Activated naive CD8-positive, alpha-beta T cell treated with anti-CD3 and anti-CD28 coated beads, Interleukin-2, amount 50 U/mL, for 16 hours (primary cell): ENCODE measurements at regions not wholly inside any gene's neighbourhood (a gene's known extent, or its start where the extent isn't known, plus 50 kb on each side); places are given as distances from the start of the nearest gene placed in this dataset.

ENCODE experiments used
- DNase-seq: peaks from one replicate; pipeline ENCODE4 v3.0.0-alpha.2; 2020; ENCODE audit warnings: low read depth, low spot score

DNA sequence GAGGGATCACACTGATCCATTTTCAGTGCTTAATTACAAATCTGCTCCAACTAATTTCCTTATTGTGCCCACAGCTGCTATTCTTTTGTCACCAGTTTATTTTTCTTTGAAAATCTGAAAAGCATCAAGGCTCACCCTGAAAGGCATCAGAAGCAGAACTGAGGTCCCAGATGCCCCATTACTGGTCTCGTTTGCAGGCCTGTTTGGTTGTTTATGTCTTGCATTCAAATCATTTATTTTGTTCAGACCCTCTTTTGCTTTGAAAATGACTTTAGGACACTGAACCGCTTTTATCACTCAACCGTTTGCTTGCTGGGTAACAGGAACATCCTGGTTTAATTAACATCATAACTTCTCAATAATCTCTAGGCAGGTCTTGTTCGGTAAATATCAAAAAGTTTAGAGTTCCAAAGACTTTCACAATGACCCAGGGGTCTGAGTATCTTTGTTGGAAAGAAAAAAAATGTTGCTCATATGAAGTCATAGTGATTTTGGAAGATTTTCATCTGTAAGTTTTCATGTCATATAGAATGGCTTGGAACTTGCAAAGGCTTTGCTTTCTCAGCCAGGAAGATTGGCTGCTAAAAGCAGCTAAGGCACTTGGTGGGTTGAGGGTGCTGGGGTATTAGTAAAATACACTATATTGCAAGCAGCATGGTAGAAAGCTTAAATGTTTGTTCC lies 398.3 kb upstream of the NPVF start:
- DNase-seq: no peak

DNA sequence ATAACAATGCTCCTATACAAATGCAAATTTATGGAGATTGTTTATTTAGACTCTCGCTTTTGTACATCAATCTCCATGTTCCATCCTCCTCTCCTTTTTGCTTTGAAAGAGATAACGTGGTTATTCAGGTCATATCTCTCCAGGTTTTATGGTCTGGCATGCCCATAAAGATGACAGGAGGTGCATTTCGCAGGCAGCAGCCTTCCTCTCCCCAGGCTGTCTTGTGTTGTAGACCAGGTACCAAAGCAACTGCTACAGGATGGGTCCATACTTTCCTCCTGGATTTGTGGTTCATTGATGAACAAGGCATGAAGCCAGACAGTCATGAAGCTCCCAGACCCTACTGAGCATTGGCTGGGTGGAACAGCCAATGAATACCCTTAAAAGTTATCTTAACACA lies 400.2 kb upstream of the NPVF start:
- DNase-seq: no peak

DNA sequence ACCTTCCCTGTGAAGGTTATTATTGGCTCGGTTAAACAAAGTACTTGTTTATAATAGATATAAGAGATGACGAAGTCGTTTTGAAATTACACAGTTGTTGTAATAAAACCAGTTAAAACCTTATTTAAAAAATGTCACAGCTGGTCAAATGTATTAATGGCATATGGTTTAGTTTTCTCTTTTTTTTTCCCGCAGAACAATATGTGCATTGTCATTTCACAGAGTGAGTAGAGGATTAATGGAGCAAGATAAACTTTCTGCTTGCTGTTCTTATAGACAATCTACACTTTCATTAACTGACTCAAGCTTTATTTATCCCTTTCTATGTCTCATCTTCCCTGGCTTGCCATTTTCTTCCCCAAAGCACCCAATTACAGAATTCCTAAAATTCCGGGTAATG lies 404.3 kb upstream of the NPVF start:
- DNase-seq: no peak

DNA sequence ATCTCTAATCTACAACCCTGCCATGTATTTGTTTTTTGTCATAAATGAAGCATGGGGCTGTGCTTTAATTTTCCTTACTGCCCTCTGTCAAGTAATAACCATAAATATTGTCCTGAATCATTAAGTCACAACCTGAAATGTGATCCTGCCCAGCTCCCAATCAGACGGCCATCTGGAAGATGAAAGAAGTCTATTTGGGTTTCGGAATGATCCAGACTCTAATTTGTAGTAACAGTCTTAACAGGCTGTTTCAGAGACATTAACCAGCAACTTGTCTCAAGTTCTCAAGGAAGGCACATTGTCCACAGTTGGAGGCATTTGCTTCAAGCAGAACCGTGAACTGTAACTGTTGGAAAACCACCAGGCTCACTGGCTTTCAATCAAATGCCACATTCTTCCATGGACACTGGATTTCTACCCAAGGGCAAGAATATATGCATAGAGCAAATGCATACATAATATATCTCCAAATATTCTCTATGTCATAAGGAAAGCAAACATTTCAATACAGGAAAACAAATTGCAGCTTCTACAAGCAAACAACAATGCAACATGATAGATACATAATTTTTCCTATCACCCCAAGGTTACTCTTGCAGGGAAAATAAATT lies 405.2 kb upstream of the NPVF start:
- no peak for DNase-seq

DNA sequence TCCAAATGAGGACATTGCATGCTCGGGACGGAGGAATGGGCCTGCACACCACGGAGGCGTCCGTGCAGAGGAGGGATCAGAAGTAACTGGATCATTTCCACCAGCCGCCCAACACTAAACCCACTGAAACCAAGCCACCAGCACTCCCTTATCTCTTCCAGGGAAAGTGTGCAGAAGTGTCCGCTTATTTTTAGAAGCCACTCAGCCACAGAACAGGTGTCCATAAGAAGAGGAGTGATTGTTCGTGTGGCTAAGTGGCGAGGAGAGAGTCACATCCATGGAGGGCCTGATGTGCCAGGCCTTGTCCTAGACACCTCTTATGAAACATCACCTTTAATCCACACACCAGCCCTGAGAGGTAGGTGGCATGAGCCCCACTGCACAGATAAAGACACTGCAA lies 407.9 kb upstream of the NPVF start:
- no peak for DNase-seq

DNA sequence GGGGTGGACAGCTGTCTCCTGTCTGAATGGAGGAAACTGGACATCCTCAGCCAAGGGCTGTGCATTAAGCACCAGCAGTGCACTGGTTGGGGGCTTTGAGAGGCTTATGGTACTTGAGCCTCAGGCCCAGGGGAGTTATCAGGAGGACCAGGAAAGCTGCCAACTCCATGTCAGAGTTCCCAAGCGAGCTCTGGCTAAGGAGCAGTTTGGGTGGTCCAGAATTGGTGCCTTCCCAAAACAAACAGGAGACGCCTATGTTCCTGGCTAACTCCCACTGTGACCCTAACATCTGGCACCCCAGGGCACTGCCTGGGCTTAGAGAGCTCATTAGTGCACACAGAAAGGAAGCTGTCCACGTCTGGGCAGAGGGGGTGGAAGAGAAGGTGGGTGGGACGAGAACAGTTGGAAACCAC lies 408.6 kb upstream of the NPVF start:
- no peak for DNase-seq

DNA sequence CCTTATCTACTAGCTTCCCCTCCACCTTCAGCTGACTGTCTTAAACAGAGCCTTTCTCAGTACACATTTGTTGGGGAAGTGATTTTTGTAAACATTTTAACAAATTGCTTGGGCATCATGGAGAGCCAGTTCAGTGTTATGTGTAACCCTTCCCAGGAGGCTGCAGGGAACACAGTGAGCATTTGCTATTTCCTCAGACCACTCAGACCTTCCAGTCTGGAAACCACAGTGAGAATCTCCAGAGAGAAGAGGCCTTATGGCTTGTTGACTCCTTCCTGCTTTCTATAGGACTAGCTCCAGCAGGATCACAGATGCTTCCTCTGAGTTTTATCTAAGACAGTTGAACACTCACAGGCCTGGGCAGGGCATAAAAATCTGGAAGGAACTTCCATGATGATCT lies 409.8 kb upstream of the NPVF start:
- no peak for DNase-seq

DNA sequence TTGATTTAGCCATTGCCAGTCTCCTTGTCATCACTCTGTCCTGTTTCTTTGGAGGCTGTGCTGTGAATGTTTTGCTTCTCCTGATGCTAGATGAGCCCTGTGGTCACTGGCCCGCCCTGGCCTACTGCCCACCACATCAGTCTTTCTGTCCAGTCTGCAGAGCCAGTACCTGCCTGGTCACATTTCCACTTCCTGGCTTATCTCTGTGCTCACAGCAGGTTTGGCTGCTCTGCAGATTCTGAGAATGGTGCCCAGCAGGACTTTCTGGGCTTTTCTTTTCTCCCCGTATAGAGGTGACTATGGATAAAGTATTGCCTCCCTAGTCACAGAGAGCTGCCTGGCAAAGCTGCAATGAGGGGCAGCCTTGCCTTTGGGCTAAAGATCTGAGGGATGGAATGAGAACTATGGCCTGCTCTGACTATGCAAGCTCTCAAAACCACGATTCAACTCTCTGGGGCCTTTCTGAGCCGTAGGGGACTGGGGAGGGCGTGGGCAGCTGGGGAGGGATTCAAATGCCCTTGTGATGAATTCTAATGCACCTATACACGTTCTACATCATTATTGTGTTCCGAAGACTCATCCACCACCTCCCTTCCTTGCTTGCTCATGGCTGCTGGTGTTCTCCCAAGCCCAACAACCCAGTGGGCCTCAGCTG lies 410.4 kb upstream of the NPVF start:
- no peak for DNase-seq

DNA sequence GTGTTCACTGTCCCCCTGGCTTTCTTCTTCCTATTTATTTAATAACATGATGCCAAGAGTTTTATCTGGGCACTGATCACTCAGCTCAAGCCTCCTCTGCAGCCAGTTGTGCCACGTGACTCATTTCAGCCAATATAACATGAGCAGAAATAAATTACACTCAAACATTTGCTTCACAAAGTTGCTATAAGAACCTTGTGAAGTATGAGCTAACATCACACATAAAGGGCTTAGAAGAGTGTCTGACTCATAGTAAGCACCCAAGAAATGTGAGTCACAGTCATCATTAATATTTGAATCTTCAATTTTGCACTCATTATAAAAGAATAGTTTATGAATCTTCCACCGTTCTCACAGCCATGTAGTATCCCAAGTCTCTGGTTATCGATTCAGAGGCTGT lies 414.6 kb upstream of the NPVF start:
- DNase-seq: no peak

DNA sequence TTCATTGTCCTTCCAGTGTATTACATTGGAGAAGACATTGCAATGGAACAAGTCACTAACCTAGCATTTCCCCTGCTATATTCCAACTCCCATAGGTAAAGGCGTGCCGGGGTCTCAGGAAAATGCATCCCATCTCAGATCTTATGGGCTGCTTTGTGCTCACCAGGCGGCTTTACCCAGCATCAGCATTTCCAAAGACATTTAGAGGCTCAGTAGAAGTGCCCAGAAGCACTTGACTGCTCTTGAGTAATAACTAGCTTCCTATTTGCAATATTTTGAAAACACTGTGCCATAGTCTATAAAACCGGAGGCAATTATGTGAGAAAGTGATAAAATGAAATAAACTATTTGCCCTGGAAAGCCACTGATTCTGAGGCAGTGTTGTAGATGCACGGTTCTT lies 415.0 kb upstream of the NPVF start:
- no peak for DNase-seq

DNA sequence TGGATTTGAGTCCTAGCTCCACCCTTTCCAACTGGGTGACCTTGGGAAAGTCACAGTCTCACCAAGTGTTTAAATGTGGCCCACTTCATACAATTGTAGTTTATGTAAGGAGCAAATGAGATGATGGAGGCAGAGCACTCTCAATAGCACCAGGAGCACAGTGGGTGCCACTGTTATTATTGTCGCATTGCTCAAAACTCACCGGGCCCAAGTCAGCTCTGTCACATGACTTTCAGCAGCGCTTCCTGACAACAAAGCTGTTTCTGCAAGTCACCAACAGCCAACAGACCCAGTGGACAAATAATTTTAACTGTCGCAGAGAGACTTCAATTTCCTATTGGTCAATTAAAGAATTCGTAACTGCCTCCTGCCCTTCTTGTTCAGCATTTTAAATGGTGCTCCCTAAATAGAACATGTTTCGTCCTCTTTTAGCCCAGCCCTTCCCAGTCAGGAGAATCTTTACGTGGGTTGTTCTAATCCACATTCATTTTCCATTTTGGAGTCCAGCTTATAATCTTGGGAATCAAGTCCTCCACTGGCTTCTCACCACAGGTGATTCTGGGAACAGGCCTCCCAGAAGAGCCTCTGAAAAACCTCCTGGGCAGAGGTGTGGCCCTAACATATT lies 415.6 kb upstream of the NPVF start:
- DNase-seq: no peak

DNA sequence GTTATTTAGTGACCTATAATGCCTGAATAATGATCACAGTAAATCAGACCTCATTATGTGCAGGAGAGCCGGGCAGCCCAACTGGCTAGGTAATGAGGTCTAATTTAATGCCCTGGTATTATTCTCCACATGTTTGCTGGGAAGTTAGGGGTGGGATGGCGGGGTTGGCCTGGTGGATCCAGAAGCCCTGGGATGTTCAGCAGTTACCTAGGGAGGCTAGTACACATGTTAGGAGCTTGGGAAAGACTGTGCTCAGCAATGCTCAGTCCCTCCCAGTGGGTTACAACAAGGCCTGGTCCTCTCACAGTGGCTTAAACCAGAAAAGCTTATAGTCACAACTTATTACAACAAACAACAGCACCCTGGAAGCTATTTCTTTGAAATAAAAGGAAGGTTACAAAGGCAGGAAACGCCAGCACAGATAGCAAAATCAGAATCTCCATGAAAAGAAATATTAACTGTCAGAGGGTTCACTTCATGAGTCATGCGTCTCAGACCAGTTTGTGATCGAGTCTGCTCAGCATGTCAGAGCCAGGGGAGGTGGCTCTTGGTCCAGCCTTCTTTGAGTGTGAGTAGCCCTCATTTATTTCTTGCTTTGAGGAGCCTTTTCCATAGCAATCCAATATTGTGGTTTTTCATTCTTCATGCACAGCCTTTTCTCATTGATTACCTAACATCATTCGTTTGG lies 418.6 kb upstream of the NPVF start:
- DNase-seq: no peak

DNA sequence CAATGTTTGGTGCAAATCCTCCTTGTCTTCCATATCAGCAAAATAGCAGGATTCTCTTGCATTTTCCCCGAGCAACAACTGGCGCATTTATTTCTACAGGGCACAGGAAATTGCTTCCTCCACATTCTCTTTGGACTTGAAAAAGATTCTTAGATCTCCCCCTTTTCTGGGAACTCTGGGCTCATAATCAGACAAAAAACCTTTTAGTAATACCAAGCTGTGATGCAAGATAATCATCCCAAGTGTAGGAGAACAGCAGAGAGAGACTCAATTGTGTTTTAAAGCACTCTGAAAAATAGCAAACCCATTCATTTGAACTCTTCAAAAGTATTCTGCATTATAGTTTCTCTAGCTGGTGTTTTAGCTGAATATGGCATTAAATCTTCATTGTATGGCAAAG lies 419.6 kb upstream of the NPVF start:
- no peak for DNase-seq

DNA sequence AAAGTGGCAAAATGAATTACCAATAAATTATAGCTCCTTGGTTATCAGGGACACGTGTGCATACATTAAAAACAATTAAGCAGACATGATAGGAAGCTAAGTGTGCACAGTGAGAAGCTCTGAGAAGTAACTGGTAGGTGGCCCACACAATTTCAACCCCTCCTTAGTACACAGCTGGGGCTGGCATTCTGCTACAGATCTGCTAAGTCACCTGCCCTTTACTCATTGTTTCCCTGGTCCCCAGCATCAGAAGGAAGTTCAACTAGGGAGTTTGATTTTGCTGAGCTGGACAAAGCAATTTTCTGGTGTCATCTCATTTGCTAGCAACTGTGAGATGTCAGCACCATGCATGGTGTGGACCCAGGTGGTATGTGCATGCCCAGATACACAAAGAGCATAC lies 424.1 kb upstream of the NPVF start:
- DNase-seq: no peak

DNA sequence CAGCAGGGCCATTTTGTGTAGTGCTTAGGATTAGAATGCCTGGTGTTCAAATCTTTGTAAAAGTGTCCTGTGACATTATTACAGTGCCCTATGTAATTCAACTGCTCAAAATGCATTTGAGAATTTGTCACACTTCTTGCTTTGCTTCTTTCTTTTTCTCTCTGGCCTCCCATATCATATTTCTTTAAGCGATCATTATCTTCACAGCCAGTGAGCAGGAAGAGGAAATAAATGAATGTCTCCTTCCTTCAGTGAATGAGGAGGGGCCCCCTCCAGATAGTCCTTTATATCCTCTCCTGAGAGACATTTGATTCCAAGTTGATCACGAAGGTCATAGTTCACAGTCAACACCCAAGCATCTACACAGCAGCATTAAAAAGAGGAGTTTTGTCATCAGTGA lies 425.1 kb upstream of the NPVF start:
- no peak for DNase-seq

DNA sequence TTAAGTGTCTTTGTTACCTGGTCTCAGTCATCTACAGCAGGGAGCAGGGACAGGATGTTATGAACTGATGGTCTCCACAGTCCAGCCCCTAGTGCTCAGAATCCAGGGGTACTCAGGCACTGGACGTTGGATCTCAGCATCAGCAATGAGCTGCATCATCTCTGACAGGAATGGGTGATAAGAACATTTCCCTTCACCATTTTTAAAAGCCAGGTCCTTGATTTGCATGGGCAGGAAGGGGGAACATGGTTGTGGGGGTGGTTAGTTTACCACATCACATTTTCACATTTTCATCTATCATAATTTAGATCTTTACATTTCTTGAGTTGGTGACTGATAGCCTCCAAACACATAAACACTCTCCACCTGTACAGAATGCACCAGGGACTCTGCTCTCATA lies 427.8 kb upstream of the NPVF start:
- no peak for DNase-seq

DNA sequence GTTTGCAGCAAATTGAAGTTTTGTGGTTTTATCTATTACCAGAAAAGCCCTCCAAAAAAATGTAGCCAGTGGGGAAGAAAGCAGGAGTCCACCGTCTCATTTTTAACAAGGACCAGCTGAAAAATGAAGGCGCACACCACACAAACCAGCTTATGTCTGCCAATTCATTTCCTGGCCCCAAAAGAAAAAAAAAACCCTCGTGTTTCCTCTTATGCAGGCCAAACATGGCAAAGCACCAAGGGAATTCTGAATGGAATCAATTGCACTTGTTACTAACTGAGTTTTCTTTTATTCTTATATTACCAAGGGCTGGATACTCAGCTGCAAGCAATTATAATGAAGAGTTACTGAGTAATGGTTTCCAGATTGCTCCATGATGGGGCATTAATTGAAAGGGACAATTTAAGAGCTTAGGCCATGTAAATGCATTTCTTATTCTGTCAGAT lies 428.3 kb upstream of the NPVF start:
- DNase-seq: no peak

DNA sequence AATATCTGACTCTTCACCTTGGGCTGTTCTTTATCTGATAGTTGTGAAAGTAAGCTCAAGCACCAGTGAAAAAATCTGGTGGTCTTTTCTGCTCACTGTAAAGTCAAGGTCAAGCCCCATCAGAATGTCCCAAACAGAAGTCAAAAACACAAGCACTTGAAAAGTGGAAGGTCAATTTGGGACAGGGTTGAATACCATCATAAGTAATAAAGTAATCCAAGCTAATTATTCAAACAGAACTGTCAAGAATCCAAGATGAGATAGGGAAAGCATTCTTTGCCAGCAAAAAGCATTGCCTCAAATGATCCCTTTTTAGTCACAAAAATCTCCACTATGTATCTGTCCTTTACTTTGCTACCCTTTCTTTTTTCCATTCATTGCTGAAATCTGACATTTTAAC lies 430.1 kb upstream of the NPVF start:
- DNase-seq: no peak

DNA sequence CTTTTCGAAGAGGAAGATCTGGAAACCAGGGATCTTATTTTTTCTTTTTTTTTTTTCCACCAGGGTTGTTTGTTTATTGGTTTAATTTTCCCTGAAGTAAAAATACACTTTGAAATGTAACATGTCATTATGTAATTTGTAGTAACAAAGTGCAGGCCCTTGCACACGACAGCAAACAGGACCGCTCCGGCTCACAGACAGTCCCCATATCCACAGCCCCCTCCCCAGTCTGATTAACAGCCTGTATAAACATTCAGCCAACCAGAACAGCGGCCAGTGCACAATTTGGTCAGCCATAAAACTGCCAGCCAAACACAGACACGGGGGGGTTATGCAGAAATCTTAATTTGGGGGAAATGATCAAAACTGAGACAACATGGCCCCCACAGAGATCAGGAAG lies 431.6 kb upstream of the NPVF start:
- no peak for DNase-seq

DNA sequence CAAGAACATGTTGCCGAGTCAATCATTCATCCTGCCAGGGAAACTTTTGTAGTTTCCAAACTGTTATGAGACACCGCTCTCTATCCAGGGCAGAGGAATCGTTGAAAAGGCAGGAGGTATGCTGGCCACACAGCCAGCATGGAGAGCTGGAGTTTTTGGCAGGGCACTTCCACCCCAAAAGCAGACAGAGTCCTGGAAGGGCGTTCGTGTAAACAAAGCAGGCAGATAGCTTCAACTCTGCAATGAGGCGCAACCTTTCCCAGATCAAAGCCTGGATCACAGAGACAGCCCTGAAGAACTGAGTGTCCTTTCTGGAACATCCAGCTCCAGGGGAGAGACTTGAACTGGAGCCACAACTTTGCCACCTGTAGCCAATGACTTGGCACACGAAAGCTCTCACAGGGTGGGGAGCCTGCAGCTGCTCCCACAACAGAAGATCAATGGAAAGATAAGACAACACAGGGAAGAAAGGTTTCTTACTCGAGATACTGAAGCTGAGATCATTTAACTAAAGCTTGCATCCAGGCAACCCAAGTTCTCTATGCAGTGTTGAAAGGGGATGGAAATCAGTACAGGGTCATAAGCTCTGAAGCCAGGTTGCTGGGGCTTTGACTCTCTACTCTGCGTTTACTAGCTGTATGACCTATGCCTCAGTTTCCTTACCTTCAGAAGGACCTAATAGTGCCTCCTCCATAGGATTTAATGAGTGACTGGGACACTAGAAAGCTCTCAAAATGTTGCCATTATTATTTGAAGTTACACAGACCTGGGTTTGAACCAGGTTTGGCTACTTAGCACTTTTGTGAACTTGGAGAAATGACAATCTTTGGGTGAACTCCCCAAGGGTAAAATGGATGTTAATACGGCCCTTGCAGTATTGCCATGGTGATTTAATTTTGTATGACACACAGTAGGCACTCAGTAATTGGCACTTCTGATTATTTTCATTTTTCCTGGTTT lies 434.8 kb upstream of the NPVF start:
- DNase-seq: no peak

DNA sequence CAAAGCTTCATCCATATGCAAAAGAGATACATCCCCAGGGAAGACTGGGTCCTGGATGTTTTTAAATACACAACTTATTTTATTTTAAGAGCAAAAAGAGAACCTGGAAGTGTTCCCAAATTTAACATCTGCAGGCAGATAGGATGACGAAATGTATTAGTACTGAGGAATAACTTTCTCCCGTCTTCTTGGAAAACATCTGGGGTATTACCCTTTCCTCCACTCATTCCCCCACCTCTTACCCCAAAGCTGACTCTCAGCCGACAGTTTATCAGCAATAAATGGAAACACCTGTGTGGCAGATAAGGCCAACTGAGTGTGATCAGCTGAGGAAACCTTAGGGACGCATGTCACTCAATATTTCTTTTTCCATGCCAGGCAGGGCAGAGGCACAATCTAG lies 435.6 kb upstream of the NPVF start:
- DNase-seq: no peak
